Sigmoid colon (tissue), 4 donors: ENCODE measurements at regions not wholly inside any gene's neighbourhood (a gene's known extent, or its start where the extent isn't known, plus 50 kb on each side); places are given as distances from the start of the nearest gene placed in this dataset.

ENCODE experiments used
- CTCF ChIP-seq, 4 experiments: fragments of 450-650 bp in 3 of 4; fragments of 200-600 bp in 1 of 4; IDR thresholded peaks; one replicate each; pipeline ENCODE4 v1.5.1; 2016 to 2019; ENCODE audit warnings: antibody characterized with exemption in 4 of 4, mild to moderate bottlenecking in 3 of 4, moderate library complexity in 2 of 4
- POLR2A ChIP-seq, 2 donors: fragments of 450-650 bp; IDR thresholded peaks; one replicate each; pipeline ENCODE4 v1.6.1; 2016; ENCODE audit warnings: antibody characterized with exemption in 2 of 2, mild to moderate bottlenecking in 2 of 2, moderate library complexity in 2 of 2
- POLR2AphosphoS5 ChIP-seq, 4 donors: sonication (generic); formaldehyde crosslinking; IDR thresholded peaks; one replicate each; pipeline ENCODE4 v1.6.1; 2017; ENCODE audit warnings: antibody characterized with exemption in 4 of 4

- TF ChIP-seq CTCF (IDR thresholded peaks at IDR 0.05) (no peak), POLR2A (IDR thresholded peaks at IDR 0.05) (no peak), POLR2AphosphoS5 (IDR thresholded peaks at IDR 0.05) (no peak)
Measured at GRCh38 chr2:239723486-239724193, 301.5 kb downstream of the NDUFA10 start.
